Hepatocyte (in vitro differentiated cells): ENCODE measurements at regions not wholly inside any gene's neighbourhood (a gene's known extent, or its start where the extent isn't known, plus 50 kb on each side); places are given as distances from the start of the nearest gene placed in this dataset.

Source experiments
- DNase-seq: peaks from one replicate; pipeline ENCODE4 v3.0.0-alpha.2; 2016; ENCODE audit warnings: low spot score
- H2AFZ ChIP-seq: fragments of 200-600 bp; sonication (generic); 2 replicates; pipeline ENCODE4 v1.6.0; 2016; ENCODE audit warnings: antibody characterized with exemption, mild to moderate bottlenecking
- H3K27ac ChIP-seq: fragments of 200-600 bp; sonication (generic); 2 replicates; pipeline ENCODE4 v1.5.1; 2016; ENCODE audit warnings: mild to moderate bottlenecking
- H3K27me3 ChIP-seq: fragments of 200-600 bp; sonication (generic); 2 replicates; pipeline ENCODE4 v1.6.1; 2016
- H3K36me3 ChIP-seq: fragments of 200-600 bp; sonication (generic); replicated peaks from 2 replicates; pipeline ENCODE4 v1.5.1; 2016; ENCODE audit warnings: low read depth; ENCODE audit not compliant: insufficient read depth
- H3K4me1 ChIP-seq: fragments of 200-600 bp; sonication (generic); 2 replicates; pipeline ENCODE4 v1.5.1; 2016; ENCODE audit warnings: mild to moderate bottlenecking, moderate library complexity; ENCODE audit not compliant: insufficient read depth
- H3K4me2 ChIP-seq: fragments of 200-600 bp; sonication (generic); 2 replicates; pipeline ENCODE4 v1.6.0; 2016
- H3K4me3 ChIP-seq: fragments of 200-600 bp; sonication (generic); 2 replicates; pipeline ENCODE4 v1.5.1; 2016; ENCODE audit warnings: mild to moderate bottlenecking
- H3K79me2 ChIP-seq: fragments of 200-600 bp; sonication (generic); 2 replicates; pipeline ENCODE4 v1.6.0; 2017; ENCODE audit warnings: mild to moderate bottlenecking
- H3K9me2 ChIP-seq: fragments of 200-600 bp; sonication (generic); replicated peaks from 2 replicates; pipeline ENCODE4 v1.6.0; 2017; ENCODE audit warnings: mild to moderate bottlenecking; ENCODE audit not compliant: insufficient read depth
- H3K9me3 ChIP-seq: fragments of 200-600 bp; sonication (generic); 2 replicates; pipeline ENCODE4 v1.5.1; 2016; ENCODE audit warnings: low read depth, mild to moderate bottlenecking
- H4K20me1 ChIP-seq: fragments of 200-600 bp; sonication (generic); 2 replicates; pipeline ENCODE4 v1.6.0; 2016; ENCODE audit warnings: mild to moderate bottlenecking; ENCODE audit not compliant: insufficient read depth, poor library complexity, severe bottlenecking
- EZH2 ChIP-seq: fragments of 200-600 bp; sonication (generic); IDR thresholded peaks from 2 replicates; pipeline ENCODE4 v1.6.1; 2016; ENCODE audit warnings: antibody characterized with exemption, mild to moderate bottlenecking, borderline replicate concordance
- EZH2phosphoT487 ChIP-seq: fragments of 200-600 bp; sonication (generic); IDR thresholded peaks from one replicate; pipeline ENCODE4 v1.6.1; 2018; ENCODE audit warnings: antibody characterized with exemption, mild to moderate bottlenecking, low read depth, moderate library complexity; ENCODE audit not compliant: unreplicated experiment, severe bottlenecking
- WGBS: methylation state at CpG from one replicate; pipeline ENCODE4 v1.1.6; 2016; ENCODE audit warnings: low lambda C conversion rate; ENCODE audit errors: missing lambda C conversion rate; 5-methylcytosine and 5-hydroxymethylcytosine counted together
- TF ChIP-seq, protein P1 (sequence below): fragments of 200-600 bp; sonication (generic); IDR thresholded peaks from 2 replicates; pipeline ENCODE4 v1.5.1; 2016; ENCODE audit warnings: antibody characterized with exemption, mild to moderate bottlenecking; ENCODE audit not compliant: poor library complexity

DNA sequence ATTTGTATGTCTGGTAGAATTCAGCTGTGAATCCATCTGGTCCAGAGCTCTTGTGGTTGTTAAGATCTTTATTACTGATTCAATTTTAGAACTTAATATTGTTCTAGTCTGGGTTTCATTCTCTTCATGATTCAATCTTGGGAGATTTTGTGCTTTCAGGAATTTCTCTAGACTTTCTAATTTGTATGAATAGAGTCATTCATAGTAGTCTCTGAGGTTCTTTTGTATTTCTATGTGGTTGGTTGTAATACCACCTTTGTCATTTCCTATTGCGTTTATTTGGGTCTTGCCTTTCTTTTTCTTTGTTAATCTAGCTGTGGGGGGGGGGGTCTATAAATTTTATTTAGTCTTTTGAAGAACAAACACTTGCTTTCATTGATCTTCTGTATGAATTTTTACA lies 824.8 kb upstream of the GALNTL6 start:
- TF ChIP-seq EZH2phosphoT487 (no peak), EZH2 (no peak)
- TF ChIP-seq, protein P1, sequence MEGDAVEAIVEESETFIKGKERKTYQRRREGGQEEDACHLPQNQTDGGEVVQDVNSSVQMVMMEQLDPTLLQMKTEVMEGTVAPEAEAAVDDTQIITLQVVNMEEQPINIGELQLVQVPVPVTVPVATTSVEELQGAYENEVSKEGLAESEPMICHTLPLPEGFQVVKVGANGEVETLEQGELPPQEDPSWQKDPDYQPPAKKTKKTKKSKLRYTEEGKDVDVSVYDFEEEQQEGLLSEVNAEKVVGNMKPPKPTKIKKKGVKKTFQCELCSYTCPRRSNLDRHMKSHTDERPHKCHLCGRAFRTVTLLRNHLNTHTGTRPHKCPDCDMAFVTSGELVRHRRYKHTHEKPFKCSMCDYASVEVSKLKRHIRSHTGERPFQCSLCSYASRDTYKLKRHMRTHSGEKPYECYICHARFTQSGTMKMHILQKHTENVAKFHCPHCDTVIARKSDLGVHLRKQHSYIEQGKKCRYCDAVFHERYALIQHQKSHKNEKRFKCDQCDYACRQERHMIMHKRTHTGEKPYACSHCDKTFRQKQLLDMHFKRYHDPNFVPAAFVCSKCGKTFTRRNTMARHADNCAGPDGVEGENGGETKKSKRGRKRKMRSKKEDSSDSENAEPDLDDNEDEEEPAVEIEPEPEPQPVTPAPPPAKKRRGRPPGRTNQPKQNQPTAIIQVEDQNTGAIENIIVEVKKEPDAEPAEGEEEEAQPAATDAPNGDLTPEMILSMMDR, result no peak
- WGBS, result 100% methylated on average over 1 of the region's 1 CpG

DNA sequence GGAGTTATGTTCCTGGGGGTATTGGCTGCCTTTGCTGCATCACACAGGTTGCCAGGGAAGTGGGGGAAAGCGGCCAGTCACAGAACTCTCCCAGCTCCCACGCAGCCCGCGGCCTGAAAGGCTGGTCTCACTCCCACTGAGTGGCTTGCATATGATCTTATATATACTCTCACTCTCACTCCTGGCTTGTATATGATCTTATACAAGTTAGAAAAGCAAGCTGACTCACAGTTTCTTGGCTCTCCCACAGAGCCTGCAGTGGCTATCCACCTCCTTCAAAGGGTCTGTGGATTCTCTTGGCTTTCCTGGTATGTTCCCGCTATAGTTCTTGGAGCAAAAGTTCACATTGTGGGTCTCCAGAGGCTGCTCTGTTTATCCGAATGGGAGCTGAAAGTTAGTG lies 833.5 kb upstream of the GALNTL6 start:
- Histone ChIP-seq H3K9me3 (no peaks in the 10 kb centered on the region), H3K79me2 (no peaks in the 10 kb centered on the region), H3K27me3 (no peaks in the 10 kb centered on the region), H2AFZ (no peak overlapping the region), H3K4me3 (no peak overlapping the region), H3K36me3 (no peaks in the 10 kb centered on the region), H4K20me1 (no peaks in the 10 kb centered on the region), H3K4me1 (no peaks in the 10 kb centered on the region), H3K4me2 (no peak overlapping the region), H3K9me2 (no peaks in the 10 kb centered on the region), H3K27ac (no peak overlapping the region)
- WGBS, result 74% methylated on average over 6 of the region's 6 CpGs
- TF ChIP-seq EZH2 (no peak), EZH2phosphoT487 (no peak)
- TF ChIP-seq, protein P1, result no peak
- peak; percentile 8 for DNase-seq

More for the DNA sequence above, 824.8 kb upstream of the GALNTL6 start:
- Histone ChIP-seq H3K9me3 (no peaks in the 10 kb centered on the region), H3K9me2 (no peaks in the 10 kb centered on the region), H3K27ac (no peak overlapping the region), H4K20me1 (no peaks in the 10 kb centered on the region), H3K4me2 (no peak overlapping the region), H3K27me3 (no peaks in the 10 kb centered on the region), H3K4me3 (no peak overlapping the region), H3K4me1 (no peaks in the 10 kb centered on the region), H3K36me3 (no peaks in the 10 kb centered on the region), H3K79me2 (no peaks in the 10 kb centered on the region), H2AFZ (no peak overlapping the region)
- no peak for DNase-seq

DNA sequence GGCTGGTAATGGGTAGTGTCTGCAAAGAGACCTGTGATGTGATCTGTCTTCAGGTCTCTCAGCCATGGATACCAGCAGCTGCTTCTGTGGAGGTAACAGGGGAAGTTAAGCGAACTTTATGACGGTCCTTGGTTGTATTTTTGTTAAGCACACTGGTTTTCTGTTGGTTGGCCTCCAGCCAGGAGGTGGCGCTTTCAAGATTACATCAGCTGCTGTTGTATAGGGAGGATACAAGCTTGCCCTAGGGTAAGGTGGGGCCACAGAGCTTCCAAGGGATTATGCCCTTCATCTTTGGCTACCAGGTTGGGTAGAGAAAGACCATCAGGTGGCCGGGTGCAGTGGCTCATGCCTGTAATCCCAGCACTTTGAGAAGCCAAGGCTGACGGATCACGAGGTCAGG lies 834.2 kb upstream of the GALNTL6 start:
- H3K36me3 ChIP-seq, result no peaks in the 10 kb centered on the region
- no peak overlapping the region for H3K4me2 ChIP-seq
- 92% methylated on average over 6 of the region's 6 CpGs for WGBS
- TF ChIP-seq, protein P1, result no peak
- TF ChIP-seq EZH2phosphoT487, result no peak
- H3K9me3 ChIP-seq, result no peaks in the 10 kb centered on the region
- DNase-seq, result no peak
- no peaks in the 10 kb centered on the region for H3K9me2 ChIP-seq
- no peaks in the 10 kb centered on the region for H3K79me2 ChIP-seq
- no peak overlapping the region for H3K27ac ChIP-seq
- no peaks in the 10 kb centered on the region for H3K27me3 ChIP-seq
- no peaks in the 10 kb centered on the region for H3K4me1 ChIP-seq
- H2AFZ ChIP-seq, result no peak overlapping the region
- no peak overlapping the region for H3K4me3 ChIP-seq
- H4K20me1 ChIP-seq, result no peaks in the 10 kb centered on the region

DNA sequence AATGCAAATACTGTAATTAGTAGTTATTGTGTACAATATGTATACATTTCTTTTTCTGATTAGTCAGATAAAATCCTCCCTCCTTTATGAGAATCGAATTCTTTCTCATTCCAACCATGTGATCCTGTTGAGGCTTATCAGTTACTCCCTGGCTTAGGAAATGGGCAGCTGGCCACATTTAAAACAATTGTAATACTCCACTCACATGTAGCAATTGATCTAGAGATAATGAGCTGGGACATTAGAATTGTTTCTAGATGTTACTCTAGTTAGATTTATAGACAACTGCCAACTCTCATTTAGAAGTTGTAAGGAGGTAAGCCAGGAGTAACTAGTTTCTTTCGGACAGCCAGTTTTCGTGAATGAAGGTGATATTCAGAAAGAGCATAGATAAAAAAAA lies 859.3 kb upstream of the AADAT start:
- H3K4me2 ChIP-seq, result no peak overlapping the region
- no peaks in the 10 kb centered on the region for H3K9me2 ChIP-seq
- H4K20me1 ChIP-seq, result no peaks in the 10 kb centered on the region
- no peak overlapping the region for H3K4me3 ChIP-seq
- no peak overlapping the region for H2AFZ ChIP-seq
- no peak for DNase-seq
- no peaks in the 10 kb centered on the region for H3K27me3 ChIP-seq
- no peaks in the 10 kb centered on the region for H3K9me3 ChIP-seq
- H3K36me3 ChIP-seq, result no peaks in the 10 kb centered on the region
- H3K4me1 ChIP-seq, result no peaks in the 10 kb centered on the region
- H3K79me2 ChIP-seq, result no peaks in the 10 kb centered on the region
- TF ChIP-seq, protein P1, result no peak
- H3K27ac ChIP-seq, result no peak overlapping the region
- WGBS, result 87% methylated on average over 3 of the region's 3 CpGs
